H1 (cell line): ENCODE measurements at regions not wholly inside any gene's neighbourhood (a gene's known extent, or its start where the extent isn't known, plus 50 kb on each side); places are given as distances from the start of the nearest gene placed in this dataset.

Experiments used
- ATF3 ChIP-seq: IDR thresholded peaks from 2 replicates; pipeline ENCODE4 v1.6.1; 2011; ENCODE audit warnings: low read depth, mild to moderate bottlenecking, low read length; ENCODE audit not compliant: insufficient read depth
- CBX8 ChIP-seq: fragments of 300-800, 300-1000 bp; sonication (generic); IDR thresholded peaks from 2 replicates; pipeline ENCODE4 v1.7.1; 2016; ENCODE audit warnings: low read depth, low read length, borderline replicate concordance
- CHD7 ChIP-seq: fragments of 300-600 bp; sonication (generic); IDR thresholded peaks from 2 replicates; pipeline ENCODE4 v1.7.1; 2012; ENCODE audit warnings: low read length, moderate library complexity, mild to moderate bottlenecking, inconsistent platforms; ENCODE audit not compliant: insufficient replicate concordance
- JUN ChIP-seq: IDR thresholded peaks from 2 replicates; pipeline ENCODE4 v1.6.1; 2011; ENCODE audit warnings: low read depth, mild to moderate bottlenecking, improper control_type of control experiment, low read length
- POLR2A ChIP-seq, 2 experiments: IDR thresholded peaks; 1 replicate in 1 of 2; 2 replicates in 1 of 2; pipeline ENCODE4 v1.6.1; 2011; ENCODE audit warnings: low read depth in 2 of 2, low read length in 2 of 2, mild to moderate bottlenecking in 2 of 2; ENCODE audit errors: control extremely low read depth in 1 of 2
- RXRA ChIP-seq: IDR thresholded peaks from 2 replicates; pipeline ENCODE4 v1.6.1; 2011; ENCODE audit warnings: low read depth, mild to moderate bottlenecking, low read length, moderate library complexity; ENCODE audit not compliant: insufficient read depth
- SRF ChIP-seq: IDR thresholded peaks from 2 replicates; pipeline ENCODE4 v1.6.1; 2011; ENCODE audit warnings: mild to moderate bottlenecking, low read depth, low read length, moderate library complexity
- TF ChIP-seq, protein P1 (sequence below): IDR thresholded peaks from 2 replicates; pipeline ENCODE4 v1.6.1; 2012; ENCODE audit warnings: inconsistent platforms

DNA sequence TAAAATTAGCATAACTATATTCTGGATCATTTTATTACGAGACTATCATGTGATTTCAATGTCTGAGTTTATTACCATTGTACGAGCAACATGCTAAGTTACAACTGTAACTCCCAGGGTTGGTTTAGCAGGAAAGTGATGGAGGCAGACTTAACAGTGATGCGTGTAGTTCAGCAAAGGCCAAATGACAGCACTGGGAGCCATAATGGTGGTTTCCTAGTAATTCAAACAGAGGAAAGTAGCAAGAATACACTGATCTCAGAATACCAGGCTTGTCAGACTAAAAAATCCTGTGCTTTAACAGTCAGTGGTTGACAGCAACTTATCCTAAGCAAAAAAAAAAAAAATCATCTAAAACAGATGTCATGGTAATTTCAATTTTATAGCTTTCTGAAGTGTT is 229.6 kb downstream of the KLF12 start (continued):
- TF ChIP-seq CHD7 (no peak), CBX8 (no peak), POLR2A (IDR thresholded peaks at IDR 0.05; ENCODE audit: control extremely low read depth in 1 of 2, low read depth in 2 of 2, low read length in 2 of 2) (no peak), SRF (no peak), RXRA (no peak), ATF3 (no peak), JUN (no peak)
- TF ChIP-seq, protein P1, sequence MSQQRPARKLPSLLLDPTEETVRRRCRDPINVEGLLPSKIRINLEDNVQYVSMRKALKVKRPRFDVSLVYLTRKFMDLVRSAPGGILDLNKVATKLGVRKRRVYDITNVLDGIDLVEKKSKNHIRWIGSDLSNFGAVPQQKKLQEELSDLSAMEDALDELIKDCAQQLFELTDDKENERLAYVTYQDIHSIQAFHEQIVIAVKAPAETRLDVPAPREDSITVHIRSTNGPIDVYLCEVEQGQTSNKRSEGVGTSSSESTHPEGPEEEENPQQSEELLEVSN = no peak
